ENCODE measurements at regions not wholly inside any gene's neighbourhood (a gene's known extent, or its start where the extent isn't known, plus 50 kb on each side); places are given as distances from the start of the nearest gene placed in this dataset.

GRCh38 chr1:34328281-34328799 lies 151.6 kb downstream of the C1orf94 start:
- in situ Hi-C loops (cut with HindIII; ENCODE audit: low sequenced_read_pairs): no loop called here

- in situ Hi-C loops (cut with HindIII; ENCODE audit: low sequenced_read_pairs): no loop called here
Measured at GRCh38 chr1:34330061-34330460, 153.4 kb downstream of the C1orf94 start.

GRCh38 chr1:34331020-34331926 lies 154.6 kb downstream of the C1orf94 start:
- in situ Hi-C loops (cut with HindIII; ENCODE audit: low sequenced_read_pairs): no loop called here

DNA sequence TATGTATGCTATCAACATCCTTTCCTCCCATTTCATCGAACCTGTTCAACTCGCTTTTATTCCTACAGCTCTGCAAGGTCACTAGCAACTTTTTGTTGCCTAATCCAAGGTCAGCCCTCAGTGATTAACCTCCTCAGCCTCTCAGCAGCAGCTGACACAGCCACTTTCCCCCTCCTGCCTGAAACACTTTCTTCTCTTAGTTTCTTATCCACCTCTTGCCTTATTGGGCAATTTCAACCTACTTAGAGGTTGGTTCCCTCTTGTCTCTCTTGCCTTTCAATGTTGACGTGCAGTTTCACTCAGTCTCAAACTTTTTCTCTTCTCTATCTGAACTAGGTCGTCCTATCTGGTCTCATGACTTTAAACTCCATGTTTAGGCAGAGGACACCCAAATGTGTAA lies 156.3 kb downstream of the C1orf94 start:
- in situ Hi-C loops (cut with HindIII; ENCODE audit: low sequenced_read_pairs): no loop called here

DNA sequence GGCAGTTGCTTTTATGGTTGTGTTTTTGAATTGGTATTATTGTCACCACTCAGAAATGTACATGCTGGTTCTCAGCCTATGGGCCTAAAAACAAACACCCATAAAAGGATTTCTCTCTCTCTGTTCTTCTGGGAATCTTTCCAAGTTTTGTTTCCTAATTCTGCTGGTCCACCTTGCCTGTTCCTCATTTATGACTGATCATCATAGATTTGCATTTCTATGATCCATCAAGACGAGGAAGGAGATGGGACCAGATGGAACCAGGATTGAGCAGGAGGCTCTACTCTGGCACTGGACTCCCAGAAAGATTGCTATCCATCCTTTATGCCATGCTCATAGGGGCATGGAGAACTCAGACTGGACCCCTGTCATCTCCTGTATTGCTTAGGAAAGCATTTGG lies 162.2 kb downstream of the C1orf94 start:
- in situ Hi-C loops (cut with HindIII; ENCODE audit: low sequenced_read_pairs): no loop called here

- in situ Hi-C loops (cut with HindIII; ENCODE audit: low sequenced_read_pairs): no loop called here
Measured at GRCh38 chr1:34341896-34342295, 165.2 kb downstream of the C1orf94 start.

- in situ Hi-C loops (cut with HindIII; ENCODE audit: low sequenced_read_pairs): no loop called here
Measured at GRCh38 chr1:34342334-34342733, 165.6 kb downstream of the C1orf94 start.

- in situ Hi-C loops (cut with HindIII; ENCODE audit: low sequenced_read_pairs): no loop called here
Measured at GRCh38 chr1:34346128-34346527, 169.4 kb downstream of the C1orf94 start.

DNA sequence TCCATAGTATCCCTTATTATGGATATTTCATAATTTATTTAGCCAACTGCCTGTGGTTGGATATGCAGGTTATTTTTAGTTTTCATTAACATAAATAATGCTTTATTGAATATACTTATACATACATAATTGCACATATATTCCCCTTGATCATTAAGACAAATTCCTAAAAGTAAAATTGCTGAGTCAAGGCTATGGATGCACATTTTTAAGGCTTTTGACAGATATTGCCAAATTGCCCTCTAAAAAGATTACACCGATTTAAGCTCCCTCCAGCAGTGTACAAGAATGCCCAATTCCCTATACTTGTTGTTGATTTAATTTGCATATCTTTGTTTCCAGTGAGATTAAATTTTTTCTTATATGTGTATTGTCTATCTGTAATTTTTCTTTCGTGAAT lies 176.7 kb downstream of the C1orf94 start:
- in situ Hi-C loops (cut with HindIII; ENCODE audit: low sequenced_read_pairs): no loop called here

DNA sequence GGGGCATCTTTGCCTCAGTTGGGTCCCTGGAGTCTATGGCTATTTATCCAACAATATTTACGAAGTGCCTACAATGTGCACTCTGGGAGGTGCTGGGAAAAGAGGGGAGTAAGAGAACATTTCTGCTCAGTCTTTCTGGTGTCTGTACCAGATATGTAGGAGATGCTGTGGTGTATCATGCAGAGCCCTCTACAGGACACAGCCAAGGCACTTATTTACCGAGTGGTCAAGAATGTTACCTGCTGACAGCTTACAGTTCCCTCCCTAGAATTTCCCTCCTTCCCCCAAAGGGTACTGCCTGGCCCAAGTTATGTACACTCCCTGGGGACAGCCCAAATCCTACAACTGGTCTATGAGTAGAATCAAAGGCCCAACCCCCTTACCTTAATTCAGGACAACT lies 177.7 kb downstream of the C1orf94 start:
- in situ Hi-C loops (cut with HindIII; ENCODE audit: low sequenced_read_pairs): no loop called here

- in situ Hi-C loops (cut with HindIII; ENCODE audit: low sequenced_read_pairs): loop anchor here (5.0 kb wide), 1 partner anchor 65 kb away; no protein-coding TSS in a partner anchor
Measured at GRCh38 chr1:34356853-34357252, 180.1 kb downstream of the C1orf94 start.

- in situ Hi-C loops (cut with HindIII; ENCODE audit: low sequenced_read_pairs): loop anchor here (5.0 kb wide), 1 partner anchor 64 kb away; no protein-coding TSS in a partner anchor
Measured at GRCh38 chr1:34358636-34359035, 181.9 kb downstream of the C1orf94 start.

- in situ Hi-C loops (cut with HindIII; ENCODE audit: low sequenced_read_pairs): loop anchor here (5.0 kb wide), 1 partner anchor 63 kb away; no protein-coding TSS in a partner anchor
Measured at GRCh38 chr1:34359411-34359810, 182.7 kb downstream of the C1orf94 start.

GRCh38 chr1:34360574-34360973 lies 183.9 kb downstream of the C1orf94 start:
- in situ Hi-C loops (cut with HindIII; ENCODE audit: low sequenced_read_pairs): no loop called here

GRCh38 chr1:34361121-34361520 lies 184.4 kb downstream of the C1orf94 start:
- in situ Hi-C loops (cut with HindIII; ENCODE audit: low sequenced_read_pairs): no loop called here

DNA sequence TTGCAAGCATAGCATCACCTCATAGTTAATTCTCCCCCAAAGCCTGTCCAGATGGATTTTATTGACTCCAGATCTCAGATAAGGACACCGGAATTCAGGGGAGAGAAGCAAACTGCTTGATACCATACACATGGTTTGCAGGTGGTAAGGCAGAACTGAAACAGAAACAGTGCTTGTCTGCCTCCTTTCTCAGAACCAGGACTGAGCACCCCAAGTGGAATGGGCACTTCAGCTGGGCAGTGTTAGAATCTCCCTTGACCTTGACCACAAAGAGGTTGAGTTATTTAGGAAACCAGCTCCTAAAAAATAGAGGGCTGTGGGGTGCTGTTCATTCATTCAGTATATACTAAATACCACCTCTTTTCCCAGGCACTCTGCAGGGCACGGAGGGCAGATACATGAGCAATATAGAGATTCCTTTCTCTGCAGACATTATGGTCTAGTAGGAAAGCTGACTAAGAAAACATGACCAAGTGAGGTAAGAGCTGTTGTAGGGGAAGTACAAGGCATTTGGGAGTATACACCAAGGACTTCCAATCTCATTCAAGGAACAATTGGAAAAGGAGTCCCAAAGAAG lies 185.2 kb downstream of the C1orf94 start:
- in situ Hi-C loops (cut with HindIII; ENCODE audit: low sequenced_read_pairs): no loop called here

DNA sequence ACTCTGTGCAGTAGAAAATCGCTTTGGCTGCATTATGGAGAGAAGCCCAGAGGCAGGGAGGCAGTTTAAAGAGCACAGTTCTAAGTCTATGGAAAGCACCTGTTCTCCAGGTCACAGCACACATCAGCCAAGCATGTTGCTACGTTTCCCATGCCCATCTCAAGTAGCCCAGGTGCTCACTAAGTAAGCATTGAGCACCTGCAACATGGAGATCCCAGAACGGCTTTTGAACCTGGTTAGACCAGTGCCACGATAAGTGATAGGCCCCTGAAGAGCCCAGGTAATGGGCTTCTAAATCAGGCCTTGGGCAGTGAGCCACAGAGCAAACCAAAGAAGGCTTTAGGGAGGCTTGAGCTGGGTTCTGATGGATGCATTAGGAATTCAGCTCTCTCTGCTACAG lies 186.2 kb downstream of the C1orf94 start:
- in situ Hi-C loops (cut with HindIII; ENCODE audit: low sequenced_read_pairs): no loop called here

DNA sequence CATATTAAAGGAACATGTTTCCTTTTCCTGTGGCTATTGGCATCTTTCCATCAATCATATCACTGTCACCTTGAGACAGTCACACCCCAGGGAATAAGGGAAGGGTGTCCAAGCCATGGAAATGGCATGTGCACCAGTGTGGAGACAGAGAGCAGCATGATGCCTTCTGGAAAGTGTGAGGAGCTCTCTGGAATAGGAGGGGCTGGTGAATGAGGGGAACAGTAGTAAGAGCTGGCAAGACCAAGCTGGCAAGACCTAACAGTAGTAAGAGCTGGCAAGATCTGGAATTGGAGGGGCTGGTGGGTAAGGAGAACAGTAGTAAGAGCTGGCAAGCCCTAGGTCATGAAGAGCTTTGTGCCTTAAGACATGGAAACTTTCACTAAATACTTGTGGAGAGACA lies 186.7 kb downstream of the C1orf94 start:
- in situ Hi-C loops (cut with HindIII; ENCODE audit: low sequenced_read_pairs): no loop called here

GRCh38 chr1:34363915-34364314 lies 187.2 kb downstream of the C1orf94 start:
- in situ Hi-C loops (cut with HindIII; ENCODE audit: low sequenced_read_pairs): no loop called here

DNA sequence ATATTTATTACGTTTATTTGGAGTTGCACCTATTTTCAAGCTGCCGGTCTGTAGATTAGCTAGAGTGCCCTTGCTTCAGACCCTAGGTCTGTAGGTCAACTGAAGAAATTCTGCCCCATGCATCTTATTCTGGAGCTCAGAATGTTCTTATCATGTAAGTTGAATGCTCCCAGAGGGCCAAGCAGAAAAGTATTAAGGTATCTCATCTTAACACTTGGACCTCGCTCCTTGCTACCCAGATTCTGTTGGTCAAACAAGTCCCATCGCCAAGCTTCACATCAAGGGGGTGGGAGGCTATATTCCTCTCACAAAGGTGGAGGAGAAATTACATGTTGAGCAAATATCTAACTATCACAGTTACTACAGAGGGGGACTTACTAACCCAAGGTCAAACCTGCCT lies 187.7 kb downstream of the C1orf94 start:
- in situ Hi-C loops (cut with HindIII; ENCODE audit: low sequenced_read_pairs): no loop called here

DNA sequence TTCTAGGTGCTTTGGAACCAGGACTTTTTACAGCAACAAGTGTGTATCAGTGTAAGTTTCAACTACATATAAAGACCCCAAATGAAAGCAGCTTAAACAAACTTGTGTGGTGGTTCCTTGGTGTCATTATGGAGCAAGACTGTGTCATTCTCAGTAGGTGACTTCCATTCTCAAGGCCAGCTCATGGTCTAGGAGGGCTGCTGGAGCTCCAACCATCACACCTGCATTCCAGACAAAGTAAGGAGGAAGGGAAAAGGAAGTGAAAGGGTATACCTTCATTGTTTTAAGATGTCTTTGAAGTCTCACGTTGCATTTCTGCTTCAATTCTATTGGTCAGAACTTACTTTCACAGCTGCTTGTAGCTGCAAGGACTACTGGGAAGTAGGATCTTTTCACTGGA lies 188.6 kb downstream of the C1orf94 start:
- in situ Hi-C loops (cut with HindIII; ENCODE audit: low sequenced_read_pairs): no loop called here
